DOHH2 (cell line): ENCODE measurements at regions not wholly inside any gene's neighbourhood (a gene's known extent, or its start where the extent isn't known, plus 50 kb on each side); places are given as distances from the start of the nearest gene placed in this dataset.
A peak's percentile ranks its signal among the peaks of the same experiment; 100 is the strongest.
"Not testable (repeated sequence)": the region's sequence is repeated elsewhere in the genome, so short reads cannot be mapped to it uniquely, and the experiment has no call there.

ENCODE experiments used
- H3F3A ChIP-seq: fragments of 200-600 bp; sonication (generic), shearing (Covaris generic); 2 replicates; pipeline ENCODE4 v1.6.0; 2016; ENCODE audit warnings: antibody characterized with exemption, mild to moderate bottlenecking; ENCODE audit not compliant: control insufficient read depth, insufficient read depth
- H3K27ac ChIP-seq: fragments of 200-600 bp; sonication (generic); 2 replicates; pipeline ENCODE4 v1.5.1; 2014; ENCODE audit warnings: low read depth, mild to moderate bottlenecking, low read length, moderate library complexity
- H3K27me3 ChIP-seq: fragments of 200-600 bp; sonication (generic); 2 replicates; pipeline ENCODE4 v1.6.1; 2014; ENCODE audit warnings: mild to moderate bottlenecking, low read length, mixed read lengths; ENCODE audit not compliant: control insufficient read depth
- H3K36me3 ChIP-seq: fragments of 200-600 bp; sonication (generic); 2 replicates; pipeline ENCODE4 v1.6.1; 2014; ENCODE audit warnings: mild to moderate bottlenecking, low read length, moderate library complexity, mixed read lengths; ENCODE audit not compliant: control insufficient read depth
- H3K4me1 ChIP-seq: fragments of 200-600 bp; sonication (generic); 2 replicates; pipeline ENCODE4 v1.6.1; 2014; ENCODE audit warnings: mild to moderate bottlenecking, low read length, mixed read lengths; ENCODE audit not compliant: control insufficient read depth
- H3K4me2 ChIP-seq: fragments of 200-600 bp; sonication (generic); 2 replicates; pipeline ENCODE4 v1.6.0; 2014; ENCODE audit warnings: mild to moderate bottlenecking, low read length, moderate library complexity
- H3K4me3 ChIP-seq: fragments of 200-600 bp; sonication (generic); 2 replicates; pipeline ENCODE4 v1.5.1; 2014; ENCODE audit warnings: mild to moderate bottlenecking, low read length, mixed read lengths
- H3K79me2 ChIP-seq: fragments of 200-600 bp; sonication (generic); 2 replicates; pipeline ENCODE4 v1.6.1; 2014; ENCODE audit warnings: mild to moderate bottlenecking, low read length, mixed read lengths; ENCODE audit not compliant: control insufficient read depth
- H3K9me2 ChIP-seq: fragments of 200-600 bp; sonication (generic); replicated peaks from 2 replicates; pipeline ENCODE4 v1.6.1; 2014; ENCODE audit warnings: mild to moderate bottlenecking, low read length, mixed read lengths; ENCODE audit not compliant: control insufficient read depth
- H3K9me3 ChIP-seq: fragments of 200-600 bp; sonication (generic); 2 replicates; pipeline ENCODE4 v1.6.1; 2014; ENCODE audit warnings: antibody characterized with exemption, low read length, mixed read lengths; ENCODE audit not compliant: control insufficient read depth, insufficient read depth
- H4K20me1 ChIP-seq: fragments of 200-600 bp; sonication (generic); 2 replicates; pipeline ENCODE4 v1.6.0; 2014; ENCODE audit warnings: low read depth, mild to moderate bottlenecking, antibody characterized with exemption, low read length, moderate library complexity; ENCODE audit not compliant: control insufficient read depth, insufficient read depth
- CTCF ChIP-seq: fragments of 200-600 bp; sonication (generic); IDR thresholded peaks from one replicate; pipeline ENCODE4 v1.5.1; 2014; ENCODE audit warnings: antibody characterized with exemption, mild to moderate bottlenecking, low read depth, low read length; ENCODE audit not compliant: poor library complexity, severe bottlenecking
- EZH2phosphoT487 ChIP-seq: fragments of 200-600 bp; sonication (generic); IDR thresholded peaks from 2 replicates; pipeline ENCODE4 v1.6.1; 2017; ENCODE audit warnings: borderline replicate concordance, mild to moderate bottlenecking, antibody characterized with exemption, low read length, moderate library complexity, mixed read lengths

GRCh38 chr17:21508211-21508610 is 132.1 kb downstream of the KCNJ12 start:
- Histone ChIP-seq H3K79me2 (no peaks in the 10 kb centered on the region), H3K4me1 (no peaks in the 10 kb centered on the region; the same call in 1 of the 2 replicates), H3K36me3 (no peaks in the 10 kb centered on the region), H3K9me3 (no peaks in the 10 kb centered on the region), H3F3A (no peaks in the 10 kb centered on the region), H3K27ac (no peak overlapping the region), H3K4me3 (no peak overlapping the region), H3K27me3 (peaks cover 23% of the 10 kb centered on the region), H4K20me1 (no peaks in the 10 kb centered on the region), H3K9me2 (no peaks in the 10 kb centered on the region), H3K4me2 (no peak overlapping the region)
- no peak for TF ChIP-seq EZH2phosphoT487
- TF ChIP-seq CTCF, result no peak

- not testable (repeated sequence) for H3K9me3 ChIP-seq, H3K9me2 ChIP-seq, H3K27ac ChIP-seq, H4K20me1 ChIP-seq, H3K4me1 ChIP-seq, H3K4me2 ChIP-seq, H3K36me3 ChIP-seq, H3K79me2 ChIP-seq, H3F3A ChIP-seq, H3K4me3 ChIP-seq
- H3K27me3 ChIP-seq, result peaks cover 27% of the 10 kb centered on the region
Measured at GRCh38 chr17:21509356-21509755, 133.2 kb downstream of the KCNJ12 start.

DNA sequence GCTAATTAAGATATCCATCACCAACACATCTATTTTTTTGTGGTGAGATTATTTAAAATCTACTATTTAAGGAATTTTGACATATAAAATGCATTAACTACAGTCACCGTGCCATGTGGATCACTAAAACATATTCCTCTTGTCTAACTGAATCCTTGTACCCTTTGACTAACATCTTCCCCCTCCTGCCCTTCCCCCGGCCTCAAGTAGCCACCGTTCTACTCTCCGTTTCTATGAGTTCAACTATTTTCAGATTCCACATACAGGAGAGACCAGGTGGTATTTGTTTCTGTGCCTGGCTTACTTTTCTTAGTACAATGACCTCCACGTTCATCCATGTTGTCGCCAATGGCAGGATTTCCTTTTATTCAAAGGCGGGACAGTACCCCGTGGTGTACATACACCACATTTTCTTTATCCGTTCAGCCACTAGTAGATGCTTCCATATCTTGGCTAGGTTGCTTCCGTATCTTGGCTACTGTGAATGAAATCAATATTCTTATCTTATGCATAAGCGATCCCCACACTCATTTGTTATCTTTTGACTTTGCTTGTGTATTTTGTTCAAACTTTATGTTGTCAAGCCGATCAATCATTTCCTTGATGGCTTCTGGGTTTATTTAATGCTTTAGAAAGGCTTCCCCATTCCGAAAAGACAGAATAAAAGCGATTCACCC is 134.7 kb downstream of the KCNJ12 start:
- no peaks in the 10 kb centered on the region; the same call in 1 of the 2 replicates for H3K4me1 ChIP-seq
- H3K4me2 ChIP-seq, result no peak overlapping the region
- H3K9me3 ChIP-seq, result no peaks in the 10 kb centered on the region
- H3K4me3 ChIP-seq, result no peak overlapping the region
- no peaks in the 10 kb centered on the region for H4K20me1 ChIP-seq
- H3K36me3 ChIP-seq, result no peaks in the 10 kb centered on the region
- H3F3A ChIP-seq, result no peaks in the 10 kb centered on the region
- no peaks in the 10 kb centered on the region for H3K79me2 ChIP-seq
- H3K9me2 ChIP-seq, result no peaks in the 10 kb centered on the region
- TF ChIP-seq EZH2phosphoT487 (no peak), CTCF (no peak)
- peaks cover 27% of the 10 kb centered on the region for H3K27me3 ChIP-seq
- no peak overlapping the region for H3K27ac ChIP-seq

GRCh38 chr17:21511363-21512195 is 135.4 kb downstream of the KCNJ12 start:
- Histone ChIP-seq H3K27me3 (peaks cover 27% of the 10 kb centered on the region), H3K4me3 (no peak overlapping the region), H3K79me2 (no peaks in the 10 kb centered on the region), H3K36me3 (no peaks in the 10 kb centered on the region), H4K20me1 (no peaks in the 10 kb centered on the region), H3K9me2 (no peaks in the 10 kb centered on the region), H3K4me2 (no peak overlapping the region), H3K9me3 (no peaks in the 10 kb centered on the region), H3F3A (no peaks in the 10 kb centered on the region), H3K27ac (no peak overlapping the region), H3K4me1 (no peaks in the 10 kb centered on the region; the same call in 1 of the 2 replicates)
- TF ChIP-seq CTCF, result peak; percentile 49
- peak; percentile 60; the same call in 1 of the 2 replicates for TF ChIP-seq EZH2phosphoT487
